Suppressor macrophage (primary cell): ENCODE measurements at regions not wholly inside any gene's neighbourhood (a gene's known extent, or its start where the extent isn't known, plus 50 kb on each side); places are given as distances from the start of the nearest gene placed in this dataset.
"Not testable (repeated sequence)": the region's sequence is repeated elsewhere in the genome, so short reads cannot be mapped to it uniquely, and the experiment has no call there.

Experiments
- DNase-seq, 4 experiments: peaks; one replicate each; pipeline ENCODE4 v3.0.0-alpha.2; 2020 to 2022

DNA sequence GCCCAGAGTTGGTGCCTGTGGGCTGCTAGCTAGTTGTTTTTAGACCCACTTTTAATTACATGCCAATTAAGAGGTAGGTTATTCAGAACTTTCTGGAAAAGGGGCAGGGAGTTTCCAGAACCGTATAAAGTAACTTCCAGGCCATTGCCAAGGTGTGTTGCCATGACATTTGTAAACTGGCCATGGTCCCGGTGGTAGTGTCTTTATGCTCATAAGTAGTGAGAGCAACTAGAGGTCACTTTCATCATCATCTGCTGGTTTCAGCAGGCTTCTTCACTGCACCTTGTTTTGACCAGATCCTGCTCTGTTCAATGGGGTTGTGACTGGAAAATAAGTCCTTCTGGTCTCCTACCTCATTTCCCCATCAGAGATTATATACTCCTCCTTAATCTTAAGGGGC lies 207.0 kb downstream of the FAM72C start:
- not testable (repeated sequence) for DNase-seq

- not testable (repeated sequence) for DNase-seq
These were observed 211.4 kb downstream of the FAM72C start for GRCh38 chr1:143760366-143760765.

DNA sequence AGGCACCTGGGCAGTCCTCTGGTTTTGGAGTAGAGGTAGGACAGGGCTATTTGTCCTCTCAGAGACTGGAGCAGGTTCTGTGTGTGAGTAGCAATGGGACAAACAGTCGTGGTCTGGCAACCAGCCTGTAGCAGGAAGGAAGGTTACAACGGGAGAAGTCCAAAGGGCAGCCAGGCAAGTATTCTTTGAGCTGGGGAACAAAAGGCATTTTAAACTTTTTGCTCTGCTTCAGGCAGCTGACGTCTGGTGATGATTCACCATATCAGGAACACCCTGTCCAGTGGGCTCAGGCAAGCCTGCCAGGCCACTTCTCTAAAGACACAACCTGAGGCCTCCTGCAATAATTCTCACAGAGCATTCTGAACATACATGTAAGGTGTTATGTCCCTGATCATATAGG lies 215.8 kb downstream of the FAM72C start:
- DNase-seq, result peak in 2 of 4 experiments; percentile 3 to 11

GRCh38 chr1:143748906-143749305 lies 222.9 kb downstream of the FAM72C start:
- DNase-seq, result peak; percentile 33 to 89 (median 56)

DNA sequence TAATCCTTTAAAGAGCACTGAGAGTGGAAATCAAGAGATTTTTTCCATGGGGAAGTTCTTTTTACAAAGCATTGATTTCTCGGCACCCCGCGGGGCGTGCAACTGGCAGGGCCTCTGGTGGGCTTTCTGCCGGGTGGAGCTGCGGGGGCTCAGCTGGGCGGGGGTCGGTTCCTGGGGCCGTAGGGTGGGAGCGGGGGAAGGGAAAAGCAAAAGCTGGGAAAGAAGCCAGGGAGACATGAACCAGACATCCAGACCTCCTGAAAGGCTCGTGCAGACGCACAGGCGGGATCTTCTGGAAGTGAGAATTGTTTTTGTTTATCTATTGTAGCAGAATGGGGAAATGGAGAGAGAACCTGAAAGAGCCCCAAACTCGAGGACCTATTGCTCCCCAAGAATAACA lies 235.2 kb downstream of the FAM72C start:
- no peak for DNase-seq

DNA sequence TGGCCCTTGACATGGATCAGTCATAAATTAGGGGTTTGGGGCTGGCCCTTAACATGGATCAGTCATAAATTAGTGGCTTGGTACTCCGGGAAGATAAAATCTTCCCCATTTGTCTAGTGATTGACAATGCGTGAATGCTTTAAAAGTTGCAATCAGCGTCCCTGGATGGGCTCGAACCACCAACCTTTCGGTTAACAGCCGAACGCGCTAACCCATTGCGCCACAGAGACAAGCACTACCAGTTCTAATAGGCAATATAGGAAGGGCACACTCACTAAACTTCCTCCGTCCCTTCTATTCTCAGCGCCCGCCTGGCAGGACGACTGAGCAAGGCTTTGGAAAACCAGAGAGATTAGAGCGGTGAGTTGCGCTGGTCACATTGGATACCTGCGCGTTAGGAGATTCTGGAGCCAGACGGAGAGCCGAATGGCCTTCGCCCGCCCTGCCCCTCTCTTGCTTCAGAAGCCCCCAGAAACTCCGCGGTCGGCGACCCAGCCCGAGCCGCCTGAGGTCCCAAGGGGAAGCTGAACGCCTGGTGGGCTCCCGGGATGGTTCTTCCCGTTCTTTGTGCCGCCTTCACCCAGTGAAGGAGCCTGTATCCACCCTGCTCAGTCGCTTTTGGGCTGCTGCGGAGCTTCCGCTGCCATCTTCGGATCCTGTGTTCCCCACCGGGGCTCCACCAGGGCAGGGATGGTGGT lies 235.9 kb downstream of the FAM72C start:
- DNase-seq, result peak; percentile 12 to 53 (median 32)

DNA sequence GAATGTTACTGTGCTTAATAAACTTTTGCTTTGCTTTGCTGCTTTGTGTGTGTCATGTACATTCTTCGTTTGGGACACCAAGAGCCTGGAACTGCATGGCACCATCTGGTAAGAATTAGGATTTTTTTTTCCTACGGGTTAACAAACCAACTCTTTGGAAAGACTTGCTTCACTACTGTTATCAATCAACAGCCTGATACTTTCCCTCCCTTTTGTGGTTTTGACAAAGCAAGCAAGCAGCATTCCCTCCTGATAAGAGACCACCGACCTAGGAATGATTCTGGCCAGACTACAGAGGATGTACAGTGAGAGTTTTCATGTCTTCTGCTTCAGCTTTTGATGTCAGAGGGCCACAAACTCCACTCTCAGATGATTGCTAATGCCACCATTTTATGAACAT lies 237.5 kb downstream of the FAM72C start:
- DNase-seq, result not testable (repeated sequence)

DNA sequence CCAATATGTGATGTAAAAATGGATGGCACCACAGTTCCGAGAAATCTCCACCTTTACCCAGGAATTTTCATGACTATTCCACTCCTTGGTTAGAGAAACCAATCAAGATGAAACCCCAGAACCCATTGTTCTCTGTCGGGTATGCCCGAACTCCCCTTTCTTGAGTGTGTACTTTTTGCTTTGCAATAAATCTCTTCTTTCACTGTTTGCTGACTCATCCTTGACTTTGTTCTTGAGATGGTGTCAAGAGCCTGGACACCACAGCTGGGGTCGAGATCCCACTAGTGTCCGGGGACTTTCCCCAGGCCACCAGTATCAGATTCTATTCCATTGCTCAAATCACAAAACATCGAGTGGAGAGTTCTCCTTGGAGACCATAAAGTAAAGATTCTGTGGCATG lies 240.9 kb downstream of the FAM72C start:
- not testable (repeated sequence) for DNase-seq

DNA sequence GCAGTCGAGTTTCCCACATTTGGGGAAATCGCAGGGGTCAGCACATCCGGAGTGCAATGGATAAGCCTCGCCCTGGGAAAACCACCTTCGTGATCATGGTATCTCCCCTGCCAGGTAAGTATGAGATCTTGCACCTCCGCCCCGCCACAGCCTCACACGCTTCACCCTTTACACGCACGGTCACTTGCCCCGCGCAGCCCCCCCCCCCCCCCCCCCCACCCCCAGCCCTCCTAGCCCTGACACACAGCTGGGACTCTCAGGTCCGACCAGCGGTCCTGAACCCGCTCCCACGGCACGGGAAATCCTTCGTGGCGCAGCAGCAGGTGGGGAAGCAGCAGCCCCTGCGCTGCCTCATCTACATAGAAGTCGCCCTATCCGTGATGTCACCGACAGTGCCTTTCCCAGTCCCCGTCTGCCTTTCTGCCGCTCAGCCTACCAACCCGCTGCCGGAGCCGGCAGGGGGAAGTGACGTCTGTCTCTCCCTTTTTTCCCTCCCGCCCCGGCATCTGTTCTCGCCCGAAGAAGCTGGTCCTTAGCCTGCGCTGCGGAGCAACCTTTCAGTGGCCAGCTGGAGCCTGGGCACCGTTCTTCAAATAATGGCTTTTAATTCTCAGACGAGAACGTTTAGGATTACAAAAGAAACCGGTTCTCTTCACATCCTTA lies 242.2 kb downstream of the FAM72C start:
- not testable (repeated sequence) for DNase-seq

- DNase-seq, result not testable (repeated sequence)
These were observed 242.9 kb downstream of the FAM72C start for GRCh38 chr1:143728802-143729448.

DNA sequence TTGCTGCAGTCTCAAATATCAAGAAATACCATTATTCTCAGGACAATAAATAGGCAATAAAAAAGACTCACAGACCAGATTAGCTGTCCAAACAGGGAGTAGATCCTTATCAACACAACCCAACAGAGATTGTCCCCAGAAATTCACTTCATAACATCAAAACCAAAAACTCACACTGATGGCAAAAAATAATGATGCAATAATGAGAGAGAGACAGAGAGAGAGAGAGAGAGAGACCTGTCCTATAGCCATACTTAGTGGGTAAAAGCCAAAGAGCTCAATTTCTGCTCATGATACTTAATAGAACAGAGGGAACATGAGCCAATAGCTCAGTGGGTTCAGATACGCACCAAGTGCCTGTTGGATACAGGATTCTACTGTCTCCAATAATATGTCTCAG lies 244.5 kb downstream of the FAM72C start:
- DNase-seq, result no peak

DNA sequence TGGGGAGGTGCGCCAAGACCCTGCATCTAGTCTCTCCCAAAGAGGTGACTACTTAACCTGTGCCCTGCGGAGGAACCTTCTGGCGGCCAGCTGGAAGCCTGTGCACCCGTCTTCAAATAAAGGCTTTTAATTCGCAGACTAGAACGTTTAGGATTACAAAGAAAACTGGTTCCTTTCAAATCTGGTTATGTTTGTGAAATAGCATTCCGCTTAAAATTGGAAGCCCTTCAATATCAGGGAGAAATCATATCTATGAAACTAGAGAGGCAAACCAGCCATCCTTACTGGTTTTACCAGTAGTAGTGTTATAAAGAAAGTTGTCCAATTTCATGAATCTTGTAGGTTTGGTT lies 250.8 kb downstream of the FAM72C start:
- DNase-seq, result no peak

DNA sequence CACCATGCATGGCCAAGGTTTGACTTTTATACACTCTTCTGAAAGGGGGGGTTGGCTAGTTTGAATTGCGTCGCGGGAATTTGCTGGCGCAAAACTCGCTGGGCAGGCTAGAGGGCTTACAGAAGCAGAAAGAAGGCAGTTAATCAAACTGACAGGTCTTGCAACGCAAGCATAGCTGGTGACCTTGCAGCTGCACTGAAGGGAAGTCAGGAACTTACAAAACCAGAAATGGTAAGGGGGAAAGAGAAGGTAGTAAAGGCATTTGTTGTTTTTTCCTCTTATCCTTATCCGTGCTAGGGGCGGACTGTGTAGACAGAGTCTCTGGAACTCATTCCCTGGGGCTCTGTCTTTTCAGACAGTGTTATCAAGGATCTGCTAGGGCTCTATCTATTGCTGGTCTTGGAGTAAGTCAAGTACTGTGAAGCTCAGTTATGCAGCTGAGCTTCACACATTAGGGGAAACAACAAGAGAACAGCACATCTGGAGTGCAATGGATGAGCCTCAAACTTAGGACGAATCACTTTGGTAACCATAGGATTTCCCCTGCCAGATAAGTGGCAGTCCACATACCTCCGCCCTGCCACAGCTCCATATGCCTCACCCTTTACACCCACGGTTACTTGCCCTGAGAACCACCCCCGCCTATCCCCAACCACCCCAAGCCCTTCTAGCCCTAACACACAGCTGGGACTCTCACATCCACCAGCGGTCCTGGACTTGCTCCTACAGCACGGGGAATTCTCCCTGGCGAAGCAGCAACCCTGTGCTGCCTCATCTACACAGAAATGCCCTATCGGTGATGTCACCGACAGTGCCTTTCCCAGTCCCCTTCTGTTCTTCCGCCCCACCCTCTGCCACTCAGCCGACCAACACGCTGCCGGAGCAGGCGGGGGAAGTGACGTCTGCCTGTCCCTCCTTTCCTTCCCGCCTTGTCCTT lies 251.4 kb downstream of the FAM72C start:
- peak in 2 of 4 experiments; percentile 16 to 24 for DNase-seq

DNA sequence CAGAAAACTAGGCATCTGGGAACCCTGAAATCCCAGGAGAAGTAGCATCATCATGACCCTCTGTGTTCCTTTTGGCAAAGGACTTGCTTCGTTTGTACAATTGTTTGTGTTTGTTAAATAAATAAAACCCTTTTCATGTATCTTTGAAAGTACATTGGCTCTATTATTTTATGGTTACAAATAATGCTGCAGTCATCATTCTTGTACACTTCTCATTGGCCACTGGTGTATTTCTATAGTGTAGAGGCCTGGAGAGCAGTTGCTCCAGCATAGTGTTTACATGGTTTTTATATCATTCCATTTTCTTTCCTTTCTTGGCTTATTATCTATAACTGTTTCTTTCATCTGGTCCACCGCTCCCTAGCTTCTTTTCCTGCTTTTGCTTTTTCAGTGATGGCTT lies 253.3 kb downstream of the FAM72C start:
- DNase-seq, result no peak

GRCh38 chr1:143718021-143718420 lies 253.8 kb downstream of the FAM72C start:
- no peak for DNase-seq

DNA sequence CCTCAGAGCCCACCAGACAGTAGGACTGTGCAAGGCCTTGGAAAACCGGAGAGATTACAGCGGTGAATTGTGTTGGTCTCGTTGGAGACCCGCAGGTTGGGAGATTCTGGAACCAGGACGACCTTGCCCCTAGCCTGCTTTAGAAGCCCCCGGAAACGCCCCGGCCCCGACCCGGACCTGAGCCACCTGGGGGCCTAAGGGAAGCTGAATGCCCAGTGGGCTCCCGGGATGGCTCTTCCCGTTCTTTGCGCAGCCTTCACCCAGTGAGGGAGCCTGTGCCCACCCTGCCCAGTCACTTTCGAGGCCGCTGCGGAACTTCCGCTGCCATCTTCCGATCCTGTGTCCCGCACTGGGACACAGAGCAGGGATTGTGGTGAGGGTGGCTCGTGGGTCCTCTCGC lies 254.4 kb downstream of the FAM72C start:
- no peak for DNase-seq

DNA sequence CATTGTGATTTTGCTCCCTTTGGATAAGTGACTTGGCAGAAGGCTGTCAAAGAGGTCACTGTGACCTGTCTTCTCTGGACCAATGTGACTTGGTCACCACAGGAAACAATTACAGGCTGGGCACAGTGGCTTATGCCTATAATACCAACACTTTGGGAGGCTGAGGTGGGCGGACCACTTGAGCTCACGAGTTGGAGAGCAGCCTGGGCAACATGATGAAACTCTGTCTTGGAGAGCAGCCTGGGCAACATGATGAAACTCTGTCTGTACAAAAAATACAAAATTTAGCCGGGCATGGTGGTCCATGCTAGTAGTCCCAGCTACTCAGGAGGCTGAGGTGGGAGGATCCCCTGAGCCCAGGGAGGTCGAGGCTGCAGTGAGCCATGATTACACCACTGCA lies 256.9 kb downstream of the FAM72C start:
- not testable (repeated sequence) for DNase-seq

DNA sequence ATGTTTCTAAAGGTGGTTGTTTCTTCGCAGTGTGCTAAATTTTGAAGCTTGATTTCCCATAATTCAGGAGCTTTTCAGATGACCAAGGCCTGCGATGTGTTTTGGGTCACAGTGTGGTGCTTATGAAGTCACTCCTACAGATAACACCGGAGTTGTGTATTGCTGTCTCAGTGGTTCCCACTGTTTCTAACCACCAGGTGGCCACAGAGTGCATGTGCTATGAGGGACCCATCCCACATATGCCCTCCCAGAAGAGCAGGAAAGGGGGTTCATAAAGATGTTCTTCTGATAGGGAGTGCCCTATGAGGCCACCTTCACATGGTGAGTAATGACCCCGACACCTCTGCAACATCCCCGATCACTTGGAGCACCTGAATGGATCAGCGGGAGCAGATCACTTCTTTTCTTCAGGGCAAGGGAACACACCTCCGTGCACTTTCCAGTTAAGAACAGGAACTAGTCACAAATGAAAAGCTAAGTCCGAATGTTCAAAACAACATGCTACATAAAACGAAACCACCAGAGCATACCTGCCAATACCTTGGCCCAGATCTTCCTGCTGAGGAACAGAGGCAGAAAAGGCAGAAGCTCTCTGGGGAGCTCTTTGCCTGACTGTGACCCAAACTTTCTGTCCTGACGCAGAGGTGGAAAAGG lies 262.1 kb downstream of the FAM72C start:
- DNase-seq, result peak; percentile 13 to 46 (median 26)

GRCh38 chr1:143702739-143703138 lies 269.0 kb downstream of the FAM72C start:
- not testable (repeated sequence) for DNase-seq

GRCh38 chr1:143699731-143700130 lies 272.1 kb downstream of the FAM72C start:
- peak in 1 of 4 experiments; percentile 7 for DNase-seq

DNA sequence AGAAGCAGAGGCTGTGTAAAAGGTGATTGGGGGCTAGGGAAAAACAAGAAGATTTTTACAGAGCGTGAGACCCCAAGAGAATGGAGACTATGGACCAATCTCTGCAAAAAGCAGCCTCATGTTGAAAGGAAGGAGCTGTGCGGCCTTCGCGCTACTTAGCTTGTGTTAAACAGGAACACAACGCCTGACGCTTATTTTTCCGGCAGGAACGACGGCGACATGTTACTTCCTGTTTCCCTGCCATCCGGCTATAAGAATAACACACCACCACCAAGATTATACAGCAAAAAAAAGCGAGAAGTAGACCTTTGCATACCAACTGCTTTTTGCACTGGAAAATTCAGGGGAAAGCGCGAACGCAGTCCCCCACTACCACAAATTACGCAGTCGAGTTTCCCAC lies 272.7 kb downstream of the FAM72C start:
- DNase-seq, result peak; percentile 59 to 81 (median 70)

DNA sequence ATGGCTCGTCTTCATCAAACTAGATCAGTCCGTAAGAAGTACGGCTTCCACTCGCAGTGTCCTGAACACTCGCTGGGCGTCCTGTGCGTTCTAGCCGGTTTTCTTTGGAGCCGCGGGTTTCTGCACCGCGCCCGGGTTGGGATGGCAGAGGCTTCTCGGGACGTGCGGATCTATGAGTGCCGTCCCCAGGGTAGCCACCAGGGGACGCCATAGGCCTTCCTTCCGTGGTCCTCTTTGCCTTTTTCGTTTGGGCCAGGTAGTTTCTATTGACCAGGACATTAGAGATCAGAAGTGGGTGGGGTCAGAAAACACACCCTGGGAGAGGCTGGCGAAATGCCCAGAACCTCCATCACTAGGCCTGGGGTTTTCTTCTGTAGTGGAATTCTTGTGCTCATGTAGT lies 273.8 kb downstream of the FAM72C start:
- peak; percentile 45 to 74 (median 67) for DNase-seq
